Naive B cell (primary cell): ENCODE measurements at regions not wholly inside any gene's neighbourhood (a gene's known extent, or its start where the extent isn't known, plus 50 kb on each side); places are given as distances from the start of the nearest gene placed in this dataset.

Experiments used
- ATAC-seq, 2 donors: fragments of 150-1000 bp; cut with Tn5 transposase; 2 replicates each; pipeline ENCODE4 v1.10.0; 2021; ENCODE audit warnings: low read depth in 2 of 2, mild to moderate bottlenecking in 2 of 2, moderate library complexity in 2 of 2
- DNase-seq: peaks from one replicate; pipeline ENCODE4 v3.0.0; 2022
- H3K27ac Mint-ChIP-seq, 6 donors: one replicate each; pipeline ENCODE4 v1.8.0; 2020 to 2022; ENCODE audit warnings: mild to moderate bottlenecking in 6 of 6, mixed read lengths in 6 of 6, moderate library complexity in 5 of 6, inconsistent platforms in 2 of 6
- H3K27me3 Mint-ChIP-seq, 3 donors: one replicate each; pipeline ENCODE4 v1.8.0; 2021 to 2022; ENCODE audit warnings: mixed read lengths in 3 of 3, mild to moderate bottlenecking in 1 of 3
- H3K36me3 Mint-ChIP-seq, 2 donors: one replicate each; pipeline ENCODE4 v1.8.0; 2020 to 2022; ENCODE audit warnings: mixed read lengths in 2 of 2, inconsistent platforms in 1 of 2, mild to moderate bottlenecking in 1 of 2
- H3K4me1 Mint-ChIP-seq, 3 donors: one replicate each; pipeline ENCODE4 v1.8.0; 2020 to 2022; ENCODE audit warnings: mixed read lengths in 3 of 3, inconsistent platforms in 1 of 3, mild to moderate bottlenecking in 1 of 3, moderate library complexity in 1 of 3
- H3K4me3 Mint-ChIP-seq, 8 donors: one replicate each; pipeline ENCODE4 v1.8.0; 2020 to 2022; ENCODE audit warnings: mild to moderate bottlenecking in 8 of 8, mixed read lengths in 8 of 8, moderate library complexity in 8 of 8, inconsistent platforms in 2 of 8
- H3K9me3 Mint-ChIP-seq, 7 donors: one replicate each; pipeline ENCODE4 v1.8.0; 2020 to 2022; ENCODE audit warnings: mixed read lengths in 7 of 7, mild to moderate bottlenecking in 5 of 7, inconsistent platforms in 2 of 7, moderate library complexity in 1 of 7

GRCh38 chr5:61246768-61247307, 84.6 kb upstream of the SMIM15 start:
- peaks cover 0 to 4% (median 0%) of the 10 kb centered on the region in 3 donors for H3K4me1 Mint-ChIP-seq
- no peak for DNase-seq
- ATAC-seq, result no peak
- H3K4me3 Mint-ChIP-seq, result no peak overlapping the region
- peaks cover 0 to 4% (median 0%) of the 10 kb centered on the region in 3 donors for H3K27me3 Mint-ChIP-seq
- peaks cover 3 to 34% (median 14%) of the 10 kb centered on the region in 7 donors for H3K9me3 Mint-ChIP-seq
- H3K36me3 Mint-ChIP-seq, result peaks cover 0 to 6% of the 10 kb centered on the region in 2 donors
- H3K27ac Mint-ChIP-seq, result no peak overlapping the region

- ATAC-seq (no peak), DNase-seq (no peak)
- Mint-ChIP-seq H3K27me3 (peaks cover 4 to 12% (median 8%) of the 10 kb centered on the region in 3 donors), H3K9me3 (peaks cover 3 to 22% (median 7%) of the 10 kb centered on the region in 7 donors), H3K4me3 (no peak overlapping the region), H3K27ac (no peak overlapping the region), H3K4me1 (peaks cover 0 to 4% (median 0%) of the 10 kb centered on the region in 3 donors), H3K36me3 (peaks cover 0 to 6% of the 10 kb centered on the region in 2 donors)
Observed at GRCh38 chr5:61251874-61252642, 80.0 kb upstream of the ZSWIM6 start.

GRCh38 chr5:61252643-61252925, 79.5 kb upstream of the ZSWIM6 start:
- Mint-ChIP-seq H3K4me3 (no peak overlapping the region), H3K27ac (no peak overlapping the region), H3K27me3 (peaks cover 4 to 12% (median 8%) of the 10 kb centered on the region in 3 donors), H3K36me3 (peaks cover 0 to 6% of the 10 kb centered on the region in 2 donors), H3K4me1 (peaks cover 0 to 4% (median 0%) of the 10 kb centered on the region in 3 donors), H3K9me3 (peaks cover 3 to 18% (median 7%) of the 10 kb centered on the region in 7 donors)
- no peak for ATAC-seq
- DNase-seq, result no peak

- H3K27me3 Mint-ChIP-seq, result peaks cover 4 to 12% (median 8%) of the 10 kb centered on the region in 3 donors
- no peak for ATAC-seq
Observed at GRCh38 chr5:61253547-61253946, 78.5 kb upstream of the ZSWIM6 start.

GRCh38 chr5:61254969-61255555, 77.0 kb upstream of the ZSWIM6 start:
- Mint-ChIP-seq H3K36me3 (no peaks in the 10 kb centered on the region), H3K9me3 (peaks cover 0 to 12% (median 0%) of the 10 kb centered on the region in 7 donors), H3K4me1 (peaks cover 0 to 4% (median 0%) of the 10 kb centered on the region in 3 donors), H3K4me3 (no peak overlapping the region), H3K27ac (no peak overlapping the region), H3K27me3 (peaks cover 4 to 12% (median 8%) of the 10 kb centered on the region in 3 donors)
- ATAC-seq, result no peak
- DNase-seq, result no peak

More at GRCh38 chr5:61253547-61253946, 78.5 kb upstream of the ZSWIM6 start:
- Mint-ChIP-seq H3K36me3 (peaks cover 0 to 6% of the 10 kb centered on the region in 2 donors), H3K4me1 (peaks cover 0 to 4% (median 0%) of the 10 kb centered on the region in 3 donors), H3K27ac (no peak overlapping the region), H3K9me3 (peaks cover 2 to 18% (median 7%) of the 10 kb centered on the region in 7 donors), H3K4me3 (no peak overlapping the region)
- no peak for DNase-seq

- Mint-ChIP-seq H3K9me3 (peaks cover 0 to 7% (median 0%) of the 10 kb centered on the region in 7 donors), H3K4me3 (no peak overlapping the region), H3K27me3 (peaks cover 4 to 12% (median 8%) of the 10 kb centered on the region in 3 donors), H3K4me1 (no peaks in the 10 kb centered on the region), H3K36me3 (no peaks in the 10 kb centered on the region), H3K27ac (no peak overlapping the region)
- DNase-seq (no peak), ATAC-seq (no peak)
Observed at GRCh38 chr5:61256474-61256873, 75.6 kb upstream of the ZSWIM6 start.

- Mint-ChIP-seq H3K27me3 (peaks cover 4 to 12% (median 8%) of the 10 kb centered on the region in 3 donors), H3K27ac (no peak overlapping the region), H3K4me1 (no peaks in the 10 kb centered on the region), H3K4me3 (no peak overlapping the region), H3K9me3 (peaks cover 0 to 7% (median 0%) of the 10 kb centered on the region in 7 donors), H3K36me3 (no peaks in the 10 kb centered on the region)
- DNase-seq (no peak), ATAC-seq (no peak)
Observed at GRCh38 chr5:61257421-61257820, 74.6 kb upstream of the ZSWIM6 start.

- Mint-ChIP-seq H3K36me3 (no peaks in the 10 kb centered on the region), H3K27ac (peak overlapping the region in 1 of 6 donors; percentile 27), H3K9me3 (peaks cover 0 to 7% (median 0%) of the 10 kb centered on the region in 7 donors), H3K4me1 (peaks cover 0 to 4% (median 0%) of the 10 kb centered on the region in 3 donors), H3K27me3 (peaks cover 0 to 4% (median 0%) of the 10 kb centered on the region in 3 donors), H3K4me3 (no peak overlapping the region)
- ATAC-seq (no peak), DNase-seq (no peak)
Observed at GRCh38 chr5:61261136-61261535, 70.9 kb upstream of the ZSWIM6 start.

GRCh38 chr5:61262080-61262479, 70.0 kb upstream of the ZSWIM6 start:
- Mint-ChIP-seq H3K4me3 (peak overlapping the region in 1 of 8 donors; percentile 22), H3K27ac (no peak overlapping the region), H3K9me3 (peaks cover 0 to 7% (median 0%) of the 10 kb centered on the region in 7 donors), H3K27me3 (no peaks in the 10 kb centered on the region), H3K36me3 (no peaks in the 10 kb centered on the region), H3K4me1 (peaks cover 0 to 6% (median 0%) of the 10 kb centered on the region in 3 donors)
- DNase-seq (no peak), ATAC-seq (no peak)

GRCh38 chr5:61263072-61263471, 69.0 kb upstream of the ZSWIM6 start:
- ATAC-seq (no peak), DNase-seq (no peak)
- peaks cover 0 to 7% (median 0%) of the 10 kb centered on the region in 7 donors for H3K9me3 Mint-ChIP-seq
- no peaks in the 10 kb centered on the region for H3K27me3 Mint-ChIP-seq
- no peak overlapping the region for H3K4me3 Mint-ChIP-seq
- no peak overlapping the region for H3K27ac Mint-ChIP-seq
- no peaks in the 10 kb centered on the region for H3K36me3 Mint-ChIP-seq
- H3K4me1 Mint-ChIP-seq, result peaks cover 0 to 8% (median 0%) of the 10 kb centered on the region in 3 donors

- ATAC-seq (no peak), DNase-seq (no peak)
- no peaks in the 10 kb centered on the region for H3K36me3 Mint-ChIP-seq
- peaks cover 0 to 7% (median 0%) of the 10 kb centered on the region in 7 donors for H3K9me3 Mint-ChIP-seq
- no peaks in the 10 kb centered on the region for H3K27me3 Mint-ChIP-seq
- H3K27ac Mint-ChIP-seq, result peak overlapping the region in 1 of 6 donors; percentile 62
- no peak overlapping the region for H3K4me3 Mint-ChIP-seq
- peaks cover 4 to 11% (median 6%) of the 10 kb centered on the region in 3 donors for H3K4me1 Mint-ChIP-seq
Observed at GRCh38 chr5:61263561-61264272, 68.3 kb upstream of the ZSWIM6 start.

GRCh38 chr5:61264273-61264661, 67.8 kb upstream of the ZSWIM6 start:
- peaks cover 9 to 16% (median 11%) of the 10 kb centered on the region in 3 donors for H3K4me1 Mint-ChIP-seq
- no peak overlapping the region for H3K4me3 Mint-ChIP-seq
- peaks cover 0 to 7% (median 0%) of the 10 kb centered on the region in 7 donors for H3K9me3 Mint-ChIP-seq
- peak overlapping the region in 1 of 6 donors; percentile 62 for H3K27ac Mint-ChIP-seq
- ATAC-seq, result no peak
- H3K36me3 Mint-ChIP-seq, result no peaks in the 10 kb centered on the region
- no peak for DNase-seq
- H3K27me3 Mint-ChIP-seq, result no peaks in the 10 kb centered on the region

GRCh38 chr5:61267116-61267515, 64.9 kb upstream of the ZSWIM6 start:
- Mint-ChIP-seq H3K4me3 (no peak overlapping the region), H3K27ac (peak overlapping the region in 1 of 6 donors; percentile 87), H3K36me3 (no peaks in the 10 kb centered on the region), H3K27me3 (no peaks in the 10 kb centered on the region), H3K4me1 (peaks cover 12 to 21% (median 17%) of the 10 kb centered on the region in 3 donors), H3K9me3 (peaks cover 0 to 2% (median 0%) of the 10 kb centered on the region in 7 donors)
- no peak for ATAC-seq
- no peak for DNase-seq
